ENCODE measurements at regions not wholly inside any gene's neighbourhood (a gene's known extent, or its start where the extent isn't known, plus 50 kb on each side); places are given as distances from the start of the nearest gene placed in this dataset.
"Not testable (repeated sequence)": the region's sequence is repeated elsewhere in the genome, so short reads cannot be mapped to it uniquely, and the experiment has no call there.

DNA sequence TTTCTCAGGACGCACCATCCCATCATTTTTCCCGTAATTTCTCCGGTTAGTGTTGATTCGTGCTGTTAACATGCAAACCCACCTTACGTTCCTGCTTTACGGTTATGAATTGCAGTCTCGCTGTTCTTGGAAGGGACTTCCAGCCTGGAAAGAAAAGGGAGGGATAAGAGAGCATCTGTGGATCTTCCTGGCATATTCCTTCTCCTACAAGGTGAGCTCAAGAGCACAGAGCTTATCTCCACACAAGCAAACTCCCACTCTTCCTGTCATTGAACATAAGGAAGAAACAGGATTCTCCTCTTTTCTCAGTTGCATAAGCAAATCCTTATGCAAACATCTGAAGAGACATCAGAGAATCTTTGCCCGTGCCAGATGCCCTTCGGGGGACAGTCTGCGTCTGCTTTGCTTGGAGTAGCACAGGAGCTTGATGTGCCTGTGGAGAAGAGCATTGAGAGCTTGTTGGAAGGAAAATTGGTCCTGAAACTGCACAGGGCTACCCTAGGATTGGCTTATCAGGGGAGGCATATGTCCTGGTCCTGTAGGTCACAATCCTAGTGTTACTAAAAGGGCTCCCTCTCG, 127.0 kb downstream of the ASMT start:
- H3K9me3 ChIP-seq (ENCODE audit: control insufficient read depth, low read length), result peaks cover 23% of the 10 kb centered on the region
- DNase-seq (ENCODE audit: low read depth), result no peak
- no peak overlapping the region for H3K4me3 ChIP-seq (ENCODE audit: low read length)
- no peak overlapping the region for H3K9ac ChIP-seq (ENCODE audit: low read length)
- no peaks in the 10 kb centered on the region for H3K27me3 ChIP-seq (replicated peaks; ENCODE audit: control insufficient read depth, insufficient read depth, low read length)
- H3K36me3 ChIP-seq (ENCODE audit: control insufficient read depth, insufficient read depth, low read length, severe bottlenecking), result no peaks in the 10 kb centered on the region
- H3K4me1 ChIP-seq (ENCODE audit: control insufficient read depth, insufficient read depth, low read length), result no peaks in the 10 kb centered on the region

DNA sequence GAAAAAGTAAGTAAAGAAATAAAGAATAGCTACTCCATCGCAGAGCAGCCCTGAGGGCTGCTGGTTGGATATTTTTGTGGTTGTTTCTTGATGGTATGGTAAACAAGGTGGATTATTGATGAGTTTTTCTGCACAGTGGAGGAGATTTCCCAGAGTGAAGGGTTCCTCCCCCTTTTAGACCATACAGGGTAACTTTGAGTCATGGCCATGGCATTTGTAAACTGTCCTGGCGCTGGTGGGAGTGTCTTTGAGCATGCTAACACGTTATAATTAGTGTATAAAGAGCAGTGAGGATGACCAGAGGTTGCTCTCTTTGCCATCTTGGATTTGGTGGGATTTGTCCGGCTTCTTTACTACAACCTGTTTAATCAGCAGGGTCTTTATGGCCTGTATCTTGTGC, 128.2 kb downstream of the ASMT start:
- H3K9ac ChIP-seq (ENCODE audit: low read length), result no peak overlapping the region
- DNase-seq (ENCODE audit: low read depth), result no peak
- H3K27me3 ChIP-seq (replicated peaks; ENCODE audit: control insufficient read depth, insufficient read depth, low read length), result no peaks in the 10 kb centered on the region
- H3K9me3 ChIP-seq (ENCODE audit: control insufficient read depth, low read length), result peaks cover 23% of the 10 kb centered on the region
- H3K4me1 ChIP-seq (ENCODE audit: control insufficient read depth, insufficient read depth, low read length), result no peaks in the 10 kb centered on the region
- H3K36me3 ChIP-seq (ENCODE audit: control insufficient read depth, insufficient read depth, low read length, severe bottlenecking), result no peaks in the 10 kb centered on the region
- no peak overlapping the region for H3K4me3 ChIP-seq (ENCODE audit: low read length)

DNA sequence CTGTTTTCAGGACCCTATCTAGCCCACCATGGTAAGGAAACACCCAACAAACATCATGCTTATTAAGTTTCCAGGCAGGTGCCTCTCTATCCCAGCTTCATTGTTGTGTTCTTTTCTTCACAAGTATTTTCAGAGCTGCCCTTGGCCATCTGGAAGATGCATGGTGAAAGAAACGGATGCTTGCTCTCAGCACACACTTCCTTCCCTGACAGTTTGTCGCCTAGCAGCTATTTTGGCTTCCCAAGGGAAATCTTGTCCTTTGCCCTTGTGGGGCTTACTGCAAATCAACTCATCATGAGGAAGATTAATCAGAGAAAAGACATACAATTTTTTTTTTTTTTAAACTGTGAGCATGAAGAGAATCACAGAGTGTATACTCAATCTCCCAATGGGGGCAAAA, 128.8 kb downstream of the ASMT start:
- Histone ChIP-seq H3K9ac (ENCODE audit: low read length) (no peak overlapping the region), H3K4me3 (ENCODE audit: low read length) (no peak overlapping the region), H3K36me3 (ENCODE audit: control insufficient read depth, insufficient read depth, low read length, severe bottlenecking) (no peaks in the 10 kb centered on the region), H3K27me3 (replicated peaks; ENCODE audit: control insufficient read depth, insufficient read depth, low read length) (no peaks in the 10 kb centered on the region), H3K9me3 (ENCODE audit: control insufficient read depth, low read length) (peaks cover 23% of the 10 kb centered on the region), H3K4me1 (ENCODE audit: control insufficient read depth, insufficient read depth, low read length) (no peaks in the 10 kb centered on the region)
- no peak for DNase-seq (ENCODE audit: low read depth)

DNA sequence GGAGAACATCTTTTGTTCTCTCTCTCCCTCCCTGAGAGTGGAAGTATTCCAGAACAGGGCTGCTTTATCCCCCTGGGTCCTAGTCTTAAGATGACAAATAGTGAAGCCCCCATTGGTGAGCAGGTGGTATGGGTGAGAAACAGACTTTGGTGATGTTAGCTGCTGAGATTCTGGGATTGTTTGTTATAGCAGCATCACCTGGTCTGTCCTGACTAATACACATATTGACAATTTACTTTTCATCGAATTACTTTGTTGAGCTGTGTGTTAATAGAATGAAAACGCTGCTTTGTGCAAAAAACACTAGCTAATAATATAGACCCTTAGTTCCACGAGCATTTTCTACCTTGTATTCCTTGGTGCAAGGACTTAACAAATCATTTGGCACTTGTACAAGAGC, 133.5 kb downstream of the ASMT start:
- H3K36me3 ChIP-seq (ENCODE audit: control insufficient read depth, insufficient read depth, low read length, severe bottlenecking), result no peaks in the 10 kb centered on the region
- no peaks in the 10 kb centered on the region for H3K27me3 ChIP-seq (replicated peaks; ENCODE audit: control insufficient read depth, insufficient read depth, low read length)
- H3K9me3 ChIP-seq (ENCODE audit: control insufficient read depth, low read length), result peaks cover 32% of the 10 kb centered on the region
- H3K4me1 ChIP-seq (ENCODE audit: control insufficient read depth, insufficient read depth, low read length), result no peaks in the 10 kb centered on the region
- H3K9ac ChIP-seq (ENCODE audit: low read length), result no peak overlapping the region
- no peak for DNase-seq (ENCODE audit: low read depth)
- H3K4me3 ChIP-seq (ENCODE audit: low read length), result no peak overlapping the region

DNA sequence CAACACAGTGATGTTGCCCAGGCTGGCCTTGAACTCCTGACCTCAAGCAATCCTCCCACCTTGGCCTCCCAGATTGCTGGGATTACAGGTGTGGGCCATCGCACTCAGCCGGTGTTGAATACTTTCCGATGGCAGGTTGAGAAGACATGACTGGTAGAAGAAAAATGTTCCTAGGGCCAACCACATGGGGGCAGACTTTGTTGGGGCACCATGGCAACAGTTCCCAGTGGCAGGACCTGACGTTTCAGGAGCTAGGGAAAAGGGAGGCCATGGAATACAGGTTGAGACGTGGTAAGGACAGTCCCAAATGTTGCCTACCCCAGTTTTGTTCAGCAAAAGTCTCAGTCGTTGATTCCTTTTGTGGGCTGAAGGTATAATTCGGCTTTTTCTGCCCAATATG, 134.6 kb downstream of the ASMT start:
- Histone ChIP-seq H3K27me3 (replicated peaks; ENCODE audit: control insufficient read depth, insufficient read depth, low read length) (no peaks in the 10 kb centered on the region), H3K9ac (ENCODE audit: low read length) (no peak overlapping the region), H3K36me3 (ENCODE audit: control insufficient read depth, insufficient read depth, low read length, severe bottlenecking) (no peaks in the 10 kb centered on the region), H3K4me1 (ENCODE audit: control insufficient read depth, insufficient read depth, low read length) (no peaks in the 10 kb centered on the region), H3K9me3 (ENCODE audit: control insufficient read depth, low read length) (peaks cover 30% of the 10 kb centered on the region), H3K4me3 (ENCODE audit: low read length) (no peak overlapping the region)
- DNase-seq (ENCODE audit: low read depth), result no peak

DNA sequence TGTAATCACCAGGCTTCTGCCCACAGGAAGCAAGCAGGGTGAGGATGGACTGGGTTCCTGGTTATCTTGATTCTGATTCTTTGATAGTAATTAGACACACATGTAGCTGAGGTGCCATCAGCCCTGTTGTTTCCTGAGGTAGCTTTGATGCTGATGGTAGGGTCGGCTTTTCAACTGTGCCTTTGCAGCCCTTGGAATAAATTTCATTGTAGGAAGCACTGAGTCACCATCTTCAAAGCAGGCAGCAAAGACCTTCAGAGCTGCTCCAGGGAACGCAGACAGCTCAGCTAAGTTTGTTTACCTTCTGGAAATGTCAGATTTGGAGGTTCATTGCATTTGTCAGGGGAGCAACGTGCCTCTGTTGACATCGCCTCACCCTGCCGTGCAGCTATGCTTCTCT, 135.4 kb downstream of the ASMT start:
- Histone ChIP-seq H3K4me3 (ENCODE audit: low read length) (no peak overlapping the region), H3K36me3 (ENCODE audit: control insufficient read depth, insufficient read depth, low read length, severe bottlenecking) (no peaks in the 10 kb centered on the region), H3K4me1 (ENCODE audit: control insufficient read depth, insufficient read depth, low read length) (no peaks in the 10 kb centered on the region), H3K27me3 (replicated peaks; ENCODE audit: control insufficient read depth, insufficient read depth, low read length) (no peaks in the 10 kb centered on the region), H3K9me3 (ENCODE audit: control insufficient read depth, low read length) (peaks cover 24% of the 10 kb centered on the region), H3K9ac (ENCODE audit: low read length) (no peak overlapping the region)
- DNase-seq (ENCODE audit: low read depth), result peak; percentile 31

DNA sequence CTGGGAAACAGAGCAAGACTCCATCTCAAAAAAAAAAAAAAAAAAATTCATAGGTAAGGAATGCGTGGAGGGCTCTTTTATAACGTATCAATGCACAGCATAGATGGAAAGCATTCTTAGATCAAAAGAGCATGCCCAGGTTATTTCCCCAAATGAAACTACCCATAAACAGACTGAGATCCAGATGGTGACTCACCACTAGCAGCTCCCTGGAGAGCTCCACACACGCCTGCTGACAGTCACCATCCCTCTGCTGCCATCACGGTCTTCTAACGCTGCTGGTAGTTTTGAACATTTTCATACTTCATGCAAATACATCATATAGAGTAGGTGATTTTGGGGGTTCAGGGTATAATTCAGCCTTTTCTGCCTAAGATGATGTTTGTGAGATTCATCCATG, 136.9 kb downstream of the ASMT start:
- Histone ChIP-seq H3K36me3 (ENCODE audit: control insufficient read depth, insufficient read depth, low read length, severe bottlenecking) (no peaks in the 10 kb centered on the region), H3K9me3 (ENCODE audit: control insufficient read depth, low read length) (peaks cover 10% of the 10 kb centered on the region), H3K4me3 (ENCODE audit: low read length) (no peak overlapping the region), H3K9ac (ENCODE audit: low read length) (no peak overlapping the region), H3K27me3 (replicated peaks; ENCODE audit: control insufficient read depth, insufficient read depth, low read length) (no peaks in the 10 kb centered on the region), H3K4me1 (ENCODE audit: control insufficient read depth, insufficient read depth, low read length) (no peaks in the 10 kb centered on the region)
- DNase-seq (ENCODE audit: low read depth), result no peak

DNA sequence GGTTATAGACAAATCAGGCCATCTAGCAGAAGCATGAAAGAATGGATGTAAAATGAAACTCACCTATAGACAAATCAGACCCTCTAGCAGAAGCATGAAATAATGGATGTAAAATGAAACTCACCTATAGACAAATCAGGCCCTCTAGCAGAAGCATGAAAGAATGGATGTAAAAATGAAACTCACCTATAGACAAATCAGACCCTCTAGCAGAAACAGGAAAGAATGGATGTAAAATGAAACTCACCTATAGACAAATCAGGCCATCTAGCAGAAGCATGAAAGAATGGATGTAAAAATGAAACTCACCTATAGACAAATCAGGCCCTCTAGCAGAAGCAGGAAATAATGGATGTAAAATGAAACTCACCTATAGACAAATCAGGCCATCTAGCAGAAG, 137.9 kb downstream of the ASMT start:
- not testable (repeated sequence) for DNase-seq (ENCODE audit: low read depth); H3K4me1 ChIP-seq (ENCODE audit: control insufficient read depth, insufficient read depth, low read length); H3K27me3 ChIP-seq (replicated peaks; ENCODE audit: control insufficient read depth, insufficient read depth, low read length); H3K36me3 ChIP-seq (ENCODE audit: control insufficient read depth, insufficient read depth, low read length, severe bottlenecking); H3K9ac ChIP-seq (ENCODE audit: low read length); H3K4me3 ChIP-seq (ENCODE audit: low read length)
- H3K9me3 ChIP-seq (ENCODE audit: control insufficient read depth, low read length), result peaks cover 13% of the 10 kb centered on the region

DNA sequence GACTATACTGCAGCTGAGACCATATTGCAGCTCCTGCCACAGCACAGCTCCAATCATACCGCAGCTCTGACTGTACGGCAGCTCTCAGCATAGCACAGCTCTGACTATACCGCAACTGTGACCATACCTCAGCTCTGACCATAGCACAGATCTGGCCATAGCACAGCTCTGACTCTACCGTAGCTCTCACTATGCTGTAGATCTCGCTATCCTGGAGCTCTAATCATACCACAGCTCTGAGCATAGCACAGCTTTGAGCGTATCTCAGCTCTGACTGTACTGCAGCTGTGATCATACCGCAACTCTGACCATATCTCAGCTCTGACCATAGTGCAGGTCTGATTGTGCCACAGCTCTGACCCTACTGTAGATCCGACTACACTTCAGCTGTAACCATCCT, 139.2 kb downstream of the ASMT start:
- Histone ChIP-seq H3K27me3 (replicated peaks; ENCODE audit: control insufficient read depth, insufficient read depth, low read length) (no peaks in the 10 kb centered on the region), H3K9ac (ENCODE audit: low read length) (no peak overlapping the region), H3K36me3 (ENCODE audit: control insufficient read depth, insufficient read depth, low read length, severe bottlenecking) (no peaks in the 10 kb centered on the region), H3K4me1 (ENCODE audit: control insufficient read depth, insufficient read depth, low read length) (no peaks in the 10 kb centered on the region), H3K4me3 (ENCODE audit: low read length) (no peak overlapping the region), H3K9me3 (ENCODE audit: control insufficient read depth, low read length) (peaks cover 21% of the 10 kb centered on the region)
- peak; percentile 63 for DNase-seq (ENCODE audit: low read depth)

DNA sequence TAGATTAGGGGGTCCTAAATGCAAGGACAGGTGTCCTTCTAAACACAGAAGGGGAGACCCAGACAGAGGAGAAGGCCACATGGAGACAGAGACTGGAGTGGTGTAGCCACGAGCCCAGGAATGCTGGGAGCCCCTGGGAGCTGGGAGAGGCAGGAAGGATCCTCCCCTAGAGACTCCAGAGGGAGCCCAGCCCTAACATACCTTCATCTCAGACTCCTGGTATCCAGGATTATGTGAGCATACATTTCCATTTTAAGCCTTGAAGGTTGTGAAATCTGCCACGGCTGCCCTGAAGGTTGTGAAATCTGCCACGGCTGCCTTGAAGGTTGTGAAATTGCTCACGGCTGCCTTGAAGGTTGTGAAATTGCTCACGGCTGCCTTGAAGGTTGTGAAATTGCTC, 148.4 kb downstream of the ASMT start:
- H3K36me3 ChIP-seq (ENCODE audit: control insufficient read depth, insufficient read depth, low read length, severe bottlenecking), result no peaks in the 10 kb centered on the region
- no peak overlapping the region for H3K9ac ChIP-seq (ENCODE audit: low read length)
- H3K27me3 ChIP-seq (replicated peaks; ENCODE audit: control insufficient read depth, insufficient read depth, low read length), result no peaks in the 10 kb centered on the region
- no peak overlapping the region for H3K4me3 ChIP-seq (ENCODE audit: low read length)
- no peak for DNase-seq (ENCODE audit: low read depth)
- no peaks in the 10 kb centered on the region for H3K4me1 ChIP-seq (ENCODE audit: control insufficient read depth, insufficient read depth, low read length)
- H3K9me3 ChIP-seq (ENCODE audit: control insufficient read depth, low read length), result peaks cover 3% of the 10 kb centered on the region

DNA sequence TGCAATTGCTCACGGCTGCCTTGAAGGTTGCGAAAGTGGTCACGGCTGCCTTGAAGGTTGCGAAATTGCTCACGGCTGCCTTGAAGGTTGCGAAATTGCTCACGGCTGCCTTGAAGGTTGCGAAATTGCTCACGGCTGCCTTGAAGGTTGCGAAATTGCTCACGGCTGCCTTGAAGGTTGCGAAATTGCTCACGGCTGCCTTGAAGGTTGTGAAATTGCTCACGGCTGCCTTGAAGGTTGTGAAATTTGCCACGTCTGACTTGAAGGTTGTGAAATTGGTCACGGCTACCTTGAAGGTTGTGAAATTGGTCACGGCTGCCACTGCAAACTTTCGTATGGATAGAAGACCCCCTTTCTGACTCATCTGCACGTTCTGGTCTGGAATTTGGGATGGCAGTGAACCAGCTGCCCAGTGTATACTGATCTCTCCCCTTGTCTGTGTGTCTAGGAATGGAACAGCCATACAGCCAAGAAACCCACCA, 150.1 kb downstream of the ASMT start:
- H3K9ac ChIP-seq (ENCODE audit: low read length); H3K4me3 ChIP-seq (ENCODE audit: low read length); H3K4me1 ChIP-seq (ENCODE audit: control insufficient read depth, insufficient read depth, low read length); H3K27me3 ChIP-seq (replicated peaks; ENCODE audit: control insufficient read depth, insufficient read depth, low read length); H3K9me3 ChIP-seq (ENCODE audit: control insufficient read depth, low read length); H3K36me3 ChIP-seq (ENCODE audit: control insufficient read depth, insufficient read depth, low read length, severe bottlenecking): not testable (repeated sequence)
- DNase-seq (ENCODE audit: low read depth), result peak; percentile 48

DNA sequence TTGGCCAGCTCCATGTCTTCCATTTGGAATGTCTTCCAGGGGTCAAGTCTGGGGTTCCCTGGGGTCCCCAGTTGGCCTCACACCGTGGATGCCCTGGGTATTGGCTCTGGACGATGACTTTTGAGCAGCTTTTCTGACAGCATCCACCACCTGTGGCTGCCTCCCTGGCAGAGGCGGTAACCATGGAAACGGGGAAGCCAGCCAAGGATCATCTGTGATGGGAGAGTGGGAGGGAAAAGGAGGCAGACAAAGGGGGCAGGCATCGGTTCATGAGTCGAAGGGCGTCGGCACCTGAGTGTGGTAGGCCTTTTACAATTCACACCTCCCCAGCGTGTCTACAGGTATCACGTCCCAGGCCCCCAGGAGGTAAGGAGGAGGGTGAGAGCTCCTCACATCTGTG, 152.2 kb downstream of the ASMT start:
- no peaks in the 10 kb centered on the region for H3K9me3 ChIP-seq (ENCODE audit: control insufficient read depth, low read length)
- no peak overlapping the region for H3K9ac ChIP-seq (ENCODE audit: low read length)
- DNase-seq (ENCODE audit: low read depth), result no peak
- no peaks in the 10 kb centered on the region for H3K4me1 ChIP-seq (ENCODE audit: control insufficient read depth, insufficient read depth, low read length)
- H3K27me3 ChIP-seq (replicated peaks; ENCODE audit: control insufficient read depth, insufficient read depth, low read length), result no peaks in the 10 kb centered on the region
- H3K4me3 ChIP-seq (ENCODE audit: low read length), result no peak overlapping the region
- no peaks in the 10 kb centered on the region for H3K36me3 ChIP-seq (ENCODE audit: control insufficient read depth, insufficient read depth, low read length, severe bottlenecking)
